ENCODE measurements at regions not wholly inside any gene's neighbourhood (a gene's known extent, or its start where the extent isn't known, plus 50 kb on each side); places are given as distances from the start of the nearest gene placed in this dataset.

- TF ChIP-seq RAD21 (IDR thresholded peaks at IDR 0.05; ENCODE audit: low read depth) (peak; percentile 62), REST (IDR thresholded peaks at IDR 0.05; ENCODE audit: low read depth) (no peak), TCF12 (IDR thresholded peaks at IDR 0.05; ENCODE audit: low read depth) (no peak), EP300 (IDR thresholded peaks at IDR 0.05; ENCODE audit: borderline replicate concordance) (no peak), MAX (IDR thresholded peaks at IDR 0.05) (no peak), NFIC (IDR thresholded peaks at IDR 0.05) (no peak), ZBTB7A (IDR thresholded peaks at IDR 0.05; ENCODE audit: low read depth) (no peak)
Measured at GRCh38 chr6:86856937-86857563, 80.3 kb upstream of the HTR1E start.
